Activated CD4-positive, alpha-beta memory T cell treated with anti-CD3 and anti-CD28 coated beads for 36 hours (primary cell): ENCODE measurements at regions not wholly inside any gene's neighbourhood (a gene's known extent, or its start where the extent isn't known, plus 50 kb on each side); places are given as distances from the start of the nearest gene placed in this dataset.
"Not testable (repeated sequence)": the region's sequence is repeated elsewhere in the genome, so short reads cannot be mapped to it uniquely, and the experiment has no call there.

Experiments used
- CTCF ChIA-PET: fragments of 350-600 bp; sonication (Branson Sonifier 250); formaldehyde crosslinking; loops from one replicate; lab custom pipeline; 2021; ENCODE audit warnings: antibody characterized with exemption, inconsistent platforms; lab: Charles Lee
- POLR2A ChIA-PET: fragments of 350-600 bp; sonication (Branson Sonifier 250); formaldehyde crosslinking; loops from one replicate; lab custom pipeline; 2021; ENCODE audit warnings: antibody characterized with exemption; lab: Charles Lee
- DNase-seq: peaks from one replicate; pipeline ENCODE4 v3.0.0-alpha.2; 2020
- H3K27ac Mint-ChIP-seq: one replicate; pipeline ENCODE4 v1.8.0; 2021; ENCODE audit warnings: mixed read lengths
- H3K27me3 Mint-ChIP-seq: one replicate; pipeline ENCODE4 v1.8.0; 2021; ENCODE audit warnings: mixed read lengths
- H3K36me3 Mint-ChIP-seq: one replicate; pipeline ENCODE4 v1.8.0; 2021; ENCODE audit warnings: mixed read lengths
- H3K4me1 Mint-ChIP-seq: one replicate; pipeline ENCODE4 v1.8.0; 2021; ENCODE audit warnings: low read depth, mixed read lengths
- H3K4me3 Mint-ChIP-seq: one replicate; pipeline ENCODE4 v1.8.0; 2021; ENCODE audit warnings: mild to moderate bottlenecking, mixed read lengths
- H3K9me3 Mint-ChIP-seq: one replicate; pipeline ENCODE4 v1.8.0; 2021; ENCODE audit warnings: mixed read lengths
- intact Hi-C: fragments of 100-400 bp; cut with micrococcal nuclease; formaldehyde crosslinking; loops from one replicate; pipeline ENCODE4 v1.15.1; 2023

DNA sequence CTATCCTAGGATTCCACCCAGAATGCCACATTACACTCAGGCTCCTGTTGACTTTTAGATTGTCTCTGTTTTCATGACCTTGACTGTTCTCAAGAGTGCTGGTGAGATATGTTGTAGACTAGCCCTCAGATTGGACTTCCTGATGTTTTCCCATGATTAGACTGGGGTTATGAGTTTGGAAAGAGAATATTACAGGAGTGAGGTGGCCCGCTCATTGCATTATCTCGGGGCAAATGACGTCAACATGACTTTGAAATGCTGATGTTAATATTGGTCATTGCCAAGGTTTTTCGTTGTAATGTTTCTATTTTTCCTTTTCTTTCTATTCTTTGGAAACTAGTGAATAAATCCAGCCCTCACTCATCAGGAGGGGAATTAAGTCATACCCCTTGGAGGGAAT, 355.7 kb upstream of the MON1B start:
- H3K27ac Mint-ChIP-seq, result no peak overlapping the region
- ChIA-PET POLR2A (no interaction called here), CTCF (no interaction called here)
- DNase-seq, result no peak
- H3K4me3 Mint-ChIP-seq, result no peak overlapping the region
- no peaks in the 10 kb centered on the region for H3K27me3 Mint-ChIP-seq
- H3K9me3 Mint-ChIP-seq, result peaks cover 15% of the 10 kb centered on the region
- no peaks in the 10 kb centered on the region for H3K36me3 Mint-ChIP-seq
- intact Hi-C loops, result no loop called here
- no peaks in the 10 kb centered on the region for H3K4me1 Mint-ChIP-seq

DNA sequence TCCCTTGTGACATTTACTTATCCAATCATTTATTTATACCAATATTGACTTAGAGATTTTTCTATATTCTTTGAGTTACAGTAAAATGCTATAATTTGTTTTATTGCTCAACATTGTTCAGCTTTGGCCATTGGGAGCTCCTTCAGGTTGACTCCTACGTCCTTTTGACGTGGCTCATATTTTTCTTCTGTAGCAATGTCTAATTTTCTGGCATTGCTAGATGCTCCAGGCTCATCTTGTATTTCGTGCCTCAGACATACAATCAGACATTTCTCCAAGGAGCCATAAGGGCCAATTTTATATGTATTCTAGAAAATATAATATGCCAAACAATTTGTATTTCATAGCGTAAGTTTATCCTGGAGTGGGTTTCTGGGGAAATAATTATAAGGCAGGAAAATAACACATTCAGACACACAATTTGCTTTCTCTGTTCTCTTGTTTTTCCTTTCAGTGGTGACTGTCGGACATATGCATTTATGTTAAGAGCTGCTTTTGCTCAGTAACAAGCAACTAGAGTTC, 355.1 kb upstream of the MON1B start:
- H3K36me3 Mint-ChIP-seq, result no peaks in the 10 kb centered on the region
- H3K4me3 Mint-ChIP-seq, result no peak overlapping the region
- H3K4me1 Mint-ChIP-seq, result no peaks in the 10 kb centered on the region
- no peaks in the 10 kb centered on the region for H3K27me3 Mint-ChIP-seq
- H3K9me3 Mint-ChIP-seq, result peaks cover 17% of the 10 kb centered on the region
- intact Hi-C loops, result no loop called here
- no peak for DNase-seq
- POLR2A ChIA-PET, result no interaction called here
- CTCF ChIA-PET, result no interaction called here
- H3K27ac Mint-ChIP-seq, result no peak overlapping the region

DNA sequence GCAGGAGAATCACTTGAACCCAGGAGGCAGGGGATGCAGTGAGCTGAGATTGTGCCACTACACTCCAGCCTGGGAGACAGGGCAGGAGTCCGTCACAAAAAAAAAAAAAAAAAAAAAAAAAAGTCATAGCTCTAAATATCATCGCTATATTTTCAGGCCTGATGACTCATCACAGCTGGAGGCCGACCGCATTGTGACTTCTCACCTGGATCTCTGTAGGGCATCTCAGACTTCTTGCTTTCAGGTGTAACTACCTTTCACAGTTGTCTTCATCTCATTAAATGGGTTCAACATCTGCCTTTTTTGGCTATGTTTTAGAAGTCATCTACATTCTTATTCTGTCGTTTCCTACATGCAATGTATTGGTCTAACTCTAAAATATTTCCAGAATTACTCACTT, 353.1 kb upstream of the MON1B start:
- Mint-ChIP-seq H3K27me3 (no peaks in the 10 kb centered on the region), H3K4me1 (no peaks in the 10 kb centered on the region), H3K9me3 (peaks cover 15% of the 10 kb centered on the region), H3K36me3 (no peaks in the 10 kb centered on the region), H3K4me3 (no peak overlapping the region), H3K27ac (no peak overlapping the region)
- intact Hi-C loops, result no loop called here
- no peak for DNase-seq
- POLR2A ChIA-PET, result no interaction called here
- CTCF ChIA-PET, result no interaction called here

DNA sequence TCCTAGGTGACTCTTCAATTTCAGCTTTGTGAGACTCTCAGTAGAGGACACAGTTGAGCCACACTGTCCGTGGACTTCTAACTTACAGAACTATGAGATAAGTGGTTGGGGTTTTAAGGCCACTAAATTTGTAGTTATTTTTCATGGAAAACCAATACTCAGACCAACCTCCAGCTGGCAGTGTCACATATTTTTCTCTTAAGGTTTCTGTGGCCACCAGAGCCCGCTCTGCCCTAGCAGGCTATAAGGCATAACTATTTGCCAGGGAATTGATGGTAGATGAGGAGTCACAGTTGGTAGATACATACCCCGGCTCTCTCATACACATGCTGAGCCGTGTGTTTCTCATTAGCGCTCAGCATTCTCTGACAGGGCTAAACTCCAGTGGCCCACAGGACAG, 336.8 kb upstream of the MON1B start:
- intact Hi-C loops, result no loop called here
- DNase-seq, result no peak
- Mint-ChIP-seq H3K36me3 (no peaks in the 10 kb centered on the region), H3K4me3 (no peak overlapping the region), H3K27ac (no peak overlapping the region), H3K9me3 (peaks cover 9% of the 10 kb centered on the region), H3K4me1 (no peaks in the 10 kb centered on the region), H3K27me3 (no peaks in the 10 kb centered on the region)
- POLR2A ChIA-PET, result no interaction called here
- CTCF ChIA-PET, result no interaction called here

DNA sequence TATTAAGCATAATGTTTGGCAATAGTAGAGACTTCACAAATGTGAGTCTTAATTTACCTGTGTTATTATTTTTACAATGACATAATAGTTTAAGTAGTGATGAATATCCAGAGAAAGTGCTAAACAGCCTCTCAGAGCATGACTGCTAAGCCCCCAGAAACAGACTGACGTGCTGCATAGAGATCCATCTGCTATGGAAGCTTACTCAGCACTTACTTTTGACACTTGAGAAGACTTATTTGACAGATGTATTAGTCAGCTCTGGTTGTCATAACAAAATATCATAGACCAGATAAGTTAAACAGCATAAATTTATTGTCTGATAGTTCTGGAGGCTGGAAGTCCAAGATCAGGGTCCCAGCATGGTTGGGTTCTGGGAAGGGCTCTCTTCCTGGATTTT, 334.9 kb upstream of the MON1B start:
- H3K36me3 Mint-ChIP-seq, result no peaks in the 10 kb centered on the region
- H3K9me3 Mint-ChIP-seq, result peaks cover 9% of the 10 kb centered on the region
- intact Hi-C loops, result no loop called here
- ChIA-PET POLR2A (no interaction called here), CTCF (no interaction called here)
- no peaks in the 10 kb centered on the region for H3K4me1 Mint-ChIP-seq
- H3K4me3 Mint-ChIP-seq, result no peak overlapping the region
- no peaks in the 10 kb centered on the region for H3K27me3 Mint-ChIP-seq
- H3K27ac Mint-ChIP-seq, result no peak overlapping the region
- no peak for DNase-seq

DNA sequence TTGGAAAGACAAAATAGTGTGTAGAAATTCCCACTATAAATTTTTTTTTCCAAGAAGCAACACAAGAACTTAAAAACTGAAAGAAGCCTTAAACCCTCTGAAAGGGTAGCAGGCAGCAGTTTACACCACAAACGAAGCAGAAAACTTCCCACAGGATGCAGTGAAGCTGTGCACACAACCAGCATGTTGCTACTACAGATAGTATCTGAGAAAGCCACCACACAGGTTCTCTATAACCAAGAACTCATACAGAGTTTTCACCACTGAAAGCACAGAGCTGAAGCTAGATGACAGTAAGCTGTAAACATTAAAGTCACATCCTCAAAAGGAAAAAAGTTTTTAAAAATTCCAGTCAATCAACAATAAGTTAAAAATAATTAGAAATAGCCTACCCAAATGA, 333.6 kb upstream of the MON1B start:
- no peaks in the 10 kb centered on the region for H3K36me3 Mint-ChIP-seq
- DNase-seq, result no peak
- intact Hi-C loops, result no loop called here

DNA sequence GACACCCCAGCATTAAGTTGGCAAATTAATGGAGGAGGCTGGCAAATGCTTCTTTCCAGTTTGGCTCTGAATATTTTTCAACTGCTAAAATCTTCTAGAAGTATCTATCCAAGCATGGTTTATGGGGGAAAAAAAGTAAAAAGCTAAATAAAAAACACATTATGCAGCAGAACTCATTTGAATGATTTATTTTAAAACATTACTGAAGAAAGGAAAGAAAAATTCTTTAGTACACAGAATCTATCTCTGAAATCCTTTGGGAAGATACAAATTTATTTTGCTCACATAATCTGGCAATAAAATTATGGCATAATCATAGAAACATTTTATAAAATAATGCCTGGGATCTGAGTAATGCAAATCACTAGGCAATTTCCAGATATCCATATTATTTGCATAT, 328.1 kb upstream of the MON1B start:
- ChIA-PET POLR2A (no interaction called here), CTCF (no interaction called here)
- H3K4me1 Mint-ChIP-seq, result no peaks in the 10 kb centered on the region
- DNase-seq, result no peak
- H3K4me3 Mint-ChIP-seq, result no peak overlapping the region
- H3K9me3 Mint-ChIP-seq, result peaks cover 17% of the 10 kb centered on the region
- intact Hi-C loops, result no loop called here
- no peaks in the 10 kb centered on the region for H3K36me3 Mint-ChIP-seq
- no peak overlapping the region for H3K27ac Mint-ChIP-seq
- H3K27me3 Mint-ChIP-seq, result no peaks in the 10 kb centered on the region

More for the DNA sequence above, 333.6 kb upstream of the MON1B start:
- Mint-ChIP-seq H3K9me3 (peaks cover 17% of the 10 kb centered on the region), H3K27ac (no peak overlapping the region), H3K4me1 (no peaks in the 10 kb centered on the region), H3K4me3 (no peak overlapping the region), H3K27me3 (no peaks in the 10 kb centered on the region)
- ChIA-PET CTCF (no interaction called here), POLR2A (no interaction called here)

DNA sequence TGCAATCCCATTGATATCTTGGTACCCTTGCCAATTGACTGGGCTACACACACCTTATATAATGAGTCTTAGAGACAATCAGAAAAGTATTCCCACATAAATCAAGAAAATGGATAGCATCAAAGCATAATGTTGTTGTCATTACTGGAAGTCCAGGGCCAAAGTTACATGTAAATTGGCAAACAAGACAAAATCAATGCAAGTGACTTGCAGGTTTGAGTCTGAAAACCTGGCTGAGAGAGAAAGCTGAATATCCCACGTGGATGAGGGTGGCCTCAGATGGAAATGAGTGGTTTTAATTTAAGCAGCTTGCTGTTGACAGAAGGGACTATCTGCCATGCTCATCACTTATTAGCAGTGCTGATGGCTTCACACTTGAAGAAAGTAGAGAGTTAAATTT, 324.0 kb upstream of the MON1B start:
- Mint-ChIP-seq H3K9me3 (peaks cover 2% of the 10 kb centered on the region), H3K27me3 (no peaks in the 10 kb centered on the region), H3K4me3 (no peak overlapping the region), H3K27ac (no peak overlapping the region), H3K4me1 (no peaks in the 10 kb centered on the region), H3K36me3 (no peaks in the 10 kb centered on the region)
- POLR2A ChIA-PET, result no interaction called here
- no peak for DNase-seq
- intact Hi-C loops, result no loop called here
- CTCF ChIA-PET, result no interaction called here

DNA sequence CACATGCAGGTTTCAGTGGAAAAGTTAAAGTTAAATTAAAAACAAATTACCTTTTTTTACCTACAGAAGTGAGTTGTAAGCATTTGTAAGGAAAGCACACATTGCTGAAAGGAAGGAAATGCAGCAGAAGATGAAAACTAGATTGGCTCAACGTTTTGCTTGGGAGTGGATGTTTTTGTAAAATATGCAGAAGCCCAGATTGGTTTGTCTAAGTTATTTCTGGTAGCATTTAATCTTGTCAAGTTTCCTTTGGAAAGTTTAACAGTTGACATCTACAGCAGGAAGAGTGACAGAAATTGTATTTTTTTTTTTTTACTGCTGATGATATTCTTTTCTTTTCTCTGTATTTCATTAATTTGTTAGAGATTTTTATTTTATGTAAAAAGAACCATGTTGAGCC, 315.1 kb upstream of the MON1B start:
- ChIA-PET CTCF (no interaction called here), POLR2A (no interaction called here)
- H3K27me3 Mint-ChIP-seq, result peaks cover 2% of the 10 kb centered on the region
- DNase-seq, result no peak
- H3K4me3 Mint-ChIP-seq, result no peak overlapping the region
- intact Hi-C loops, result no loop called here
- H3K36me3 Mint-ChIP-seq, result peaks cover 1% of the 10 kb centered on the region
- no peaks in the 10 kb centered on the region for H3K4me1 Mint-ChIP-seq
- no peak overlapping the region for H3K27ac Mint-ChIP-seq
- H3K9me3 Mint-ChIP-seq, result peaks cover 3% of the 10 kb centered on the region

DNA sequence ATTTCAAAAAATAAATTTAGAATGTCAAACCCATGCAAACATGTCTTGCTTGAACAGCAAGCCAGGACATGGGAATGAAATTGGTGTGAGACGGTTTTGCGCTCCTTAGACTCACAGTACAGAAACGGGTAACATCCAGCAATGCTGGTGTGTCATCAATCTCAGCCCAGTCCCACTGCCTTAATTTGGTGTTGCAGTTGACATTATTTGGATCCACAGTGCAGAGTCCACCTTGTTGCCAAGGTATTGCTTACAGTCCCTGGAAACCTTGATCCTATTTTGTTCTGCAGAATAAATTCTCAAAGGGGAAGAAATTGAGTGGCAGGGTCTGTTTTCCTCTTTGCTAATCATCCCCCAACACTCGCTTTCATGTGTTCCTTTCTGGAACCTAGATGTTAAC, 311.6 kb upstream of the MON1B start:
- Mint-ChIP-seq H3K36me3 (peaks cover 1% of the 10 kb centered on the region), H3K27ac (no peak overlapping the region), H3K4me1 (no peaks in the 10 kb centered on the region), H3K9me3 (peaks cover 3% of the 10 kb centered on the region), H3K4me3 (no peak overlapping the region), H3K27me3 (peaks cover 2% of the 10 kb centered on the region)
- intact Hi-C loops, result no loop called here
- ChIA-PET CTCF (no interaction called here), POLR2A (no interaction called here)
- DNase-seq, result no peak

DNA sequence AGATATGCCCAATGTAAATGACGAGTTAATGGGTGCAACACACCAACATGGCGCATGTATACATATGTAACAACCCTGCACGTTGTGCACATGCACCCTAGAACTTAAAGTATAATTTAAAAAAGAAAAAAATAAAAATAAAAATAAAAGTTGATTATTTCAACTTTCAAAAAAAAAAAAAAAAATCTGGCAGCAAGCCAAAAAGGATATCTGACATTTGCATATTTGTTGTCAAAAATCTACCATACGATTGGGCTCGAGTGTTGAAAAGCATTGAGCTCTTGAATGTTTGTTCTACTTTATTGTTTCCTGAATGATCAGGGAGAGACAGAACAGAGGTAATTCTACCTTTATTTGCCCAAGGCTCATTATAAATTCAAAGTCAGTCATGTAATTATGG, 310.5 kb upstream of the MON1B start:
- intact Hi-C loops, H3K4me3 Mint-ChIP-seq, H3K4me1 Mint-ChIP-seq, H3K27ac Mint-ChIP-seq, H3K36me3 Mint-ChIP-seq, POLR2A ChIA-PET, H3K9me3 Mint-ChIP-seq, DNase-seq, H3K27me3 Mint-ChIP-seq: not testable (repeated sequence)
- CTCF ChIA-PET, result interaction anchor here (0.6 kb wide), 1 partner anchor 21 kb away, joined by 3 read pairs; no protein-coding TSS in a partner anchor

DNA sequence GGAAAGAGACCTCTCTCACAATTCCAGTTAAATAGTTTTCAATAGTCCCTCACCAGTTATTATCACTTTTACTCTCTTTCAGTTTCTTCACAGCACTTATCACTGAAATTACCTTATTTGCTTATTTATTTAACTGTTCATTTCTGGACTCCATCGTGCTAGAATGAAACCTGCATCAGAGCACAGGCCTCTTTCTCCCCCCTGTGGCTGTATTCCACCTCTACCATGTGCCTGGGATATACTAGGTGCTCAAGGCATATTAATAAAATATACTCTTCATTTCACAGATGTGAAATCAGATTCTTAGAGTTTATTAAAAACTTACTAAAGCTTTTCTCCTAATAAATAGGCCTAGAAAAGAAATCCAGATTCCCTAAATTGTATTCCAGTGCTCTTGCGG, 308.9 kb upstream of the MON1B start:
- DNase-seq, result no peak
- Mint-ChIP-seq H3K9me3 (peaks cover 3% of the 10 kb centered on the region), H3K4me3 (no peak overlapping the region), H3K27ac (no peak overlapping the region), H3K4me1 (no peaks in the 10 kb centered on the region), H3K27me3 (peaks cover 2% of the 10 kb centered on the region), H3K36me3 (peaks cover 1% of the 10 kb centered on the region)
- intact Hi-C loops, result no loop called here
- ChIA-PET CTCF (no interaction called here), POLR2A (no interaction called here)

DNA sequence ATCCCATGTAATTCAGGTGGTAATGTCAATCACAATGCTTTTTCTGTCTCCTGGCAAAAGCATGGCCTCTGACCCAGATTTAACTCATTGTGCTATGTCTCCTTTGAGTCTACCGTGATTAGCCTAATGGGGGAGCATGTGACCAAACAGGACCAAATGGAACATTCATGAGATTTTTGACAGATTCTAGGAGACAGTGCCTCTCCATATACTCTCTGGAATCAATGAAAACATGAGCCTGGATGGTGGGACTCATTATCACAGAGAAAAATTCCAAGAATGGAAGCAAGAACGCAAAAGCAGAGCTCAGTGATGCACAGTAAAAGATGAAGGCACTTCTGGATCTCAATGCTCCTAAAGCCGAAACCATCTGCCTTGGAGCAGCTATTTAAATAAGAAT, 307.9 kb upstream of the MON1B start:
- peaks cover 3% of the 10 kb centered on the region for H3K9me3 Mint-ChIP-seq
- no peak overlapping the region for H3K4me3 Mint-ChIP-seq
- CTCF ChIA-PET, result no interaction called here
- intact Hi-C loops, result no loop called here
- DNase-seq, result no peak
- no peaks in the 10 kb centered on the region for H3K4me1 Mint-ChIP-seq
- H3K27me3 Mint-ChIP-seq, result peaks cover 2% of the 10 kb centered on the region
- H3K27ac Mint-ChIP-seq, result no peak overlapping the region
- POLR2A ChIA-PET, result no interaction called here
- H3K36me3 Mint-ChIP-seq, result peaks cover 1% of the 10 kb centered on the region
